Endothelial cell of umbilical vein (primary cell): ENCODE measurements at regions not wholly inside any gene's neighbourhood (a gene's known extent, or its start where the extent isn't known, plus 50 kb on each side); places are given as distances from the start of the nearest gene placed in this dataset.

ENCODE experiments used
- BruUV-seq: library from RNA; stranded (reverse); fragments of 400-500 nt; replicated peaks from 2 replicates; lab custom pipeline; 2021; lab: Mats Ljungman, UMichigan
- CTCF ChIA-PET: fragments of 300-600, 350-600 bp; sonication (Branson Sonifier 250); formaldehyde crosslinking; loops from one replicate; lab custom pipeline; 2021; ENCODE audit warnings: antibody characterized with exemption, inconsistent platforms; lab: Charles Lee
- POLR2A ChIA-PET: fragments of 300-600, 350-600 bp; sonication (Branson Sonifier 250); formaldehyde crosslinking; loops from one replicate; lab custom pipeline; 2021; ENCODE audit warnings: antibody characterized with exemption, inconsistent platforms; lab: Charles Lee
- DNase-seq: peaks from one replicate; pipeline ENCODE4 v3.0.0-alpha.2; 2011; ENCODE audit warnings: low read depth, low spot score
- FAIRE-seq: peaks from 2 replicates; lab custom pipeline; 2011; peaks lifted over from hg19 to GRCh38; lab: Jason Lieb, UNC
- H2AFZ ChIP-seq: 2 replicates; pipeline ENCODE4 v1.6.0; 2012; ENCODE audit warnings: low read depth, low read length, control low read depth, inconsistent platforms
- H3K27ac ChIP-seq: 2 replicates; pipeline ENCODE4 v1.5.1; 2011; ENCODE audit warnings: low read depth, mild to moderate bottlenecking, control low read depth, low read length, moderate library complexity; ENCODE audit not compliant: insufficient read depth
- H3K27me3 ChIP-seq, 2 experiments: 2 replicates each; pipeline versions ENCODE4 v1.6.0 to v1.6.1; 2011; ENCODE audit warnings: low read length in 2 of 2, mixed read lengths in 1 of 2; ENCODE audit not compliant: control insufficient read depth in 2 of 2, insufficient read depth in 2 of 2
- H3K36me3 ChIP-seq, 2 experiments: 2 replicates in 1 of 2; 3 replicates in 1 of 2; pipeline ENCODE4 v1.5.1; 2011; ENCODE audit warnings: low read length in 2 of 2, mild to moderate bottlenecking in 1 of 2, moderate library complexity in 1 of 2; ENCODE audit not compliant: control insufficient read depth in 2 of 2, insufficient read depth in 2 of 2; ENCODE audit errors: extremely low read depth in 1 of 2
- H3K4me1 ChIP-seq: 3 replicates; pipeline ENCODE4 v1.5.1; 2011; ENCODE audit warnings: mild to moderate bottlenecking, low read length; ENCODE audit not compliant: control insufficient read depth, insufficient read depth; ENCODE audit errors: extremely low read depth
- H3K4me2 ChIP-seq: 2 replicates; pipeline ENCODE4 v1.6.1; 2011; ENCODE audit warnings: low read length, control low read depth, mixed read lengths; ENCODE audit not compliant: insufficient read depth
- H3K4me3 ChIP-seq, 3 experiments: fragments of 200-600 bp in 1 of 3; sonication (generic), shearing (Covaris generic) in 1 of 3; replicated peaks in 1 of 3; 2 replicates each; pipeline ENCODE4 v1.5.1; 2011 to 2016; ENCODE audit warnings: control low read depth in 3 of 3, low read length in 3 of 3, mild to moderate bottlenecking in 2 of 3, inconsistent platforms in 1 of 3, low read depth in 1 of 3, moderate library complexity in 1 of 3; ENCODE audit not compliant: insufficient read depth in 1 of 3
- H3K79me2 ChIP-seq: 2 replicates; pipeline ENCODE4 v1.6.0; 2012; ENCODE audit warnings: low read length, inconsistent platforms; ENCODE audit not compliant: control insufficient read depth, insufficient read depth
- H3K9ac ChIP-seq: replicated peaks from 2 replicates; pipeline ENCODE3; 2011; ENCODE audit warnings: low read length, control low read depth; ENCODE audit not compliant: insufficient read depth; ENCODE audit errors: extremely low read depth
- H3K9me1 ChIP-seq: replicated peaks from 3 replicates; pipeline ENCODE4 v1.6.0; 2011; ENCODE audit warnings: mild to moderate bottlenecking, low read length; ENCODE audit not compliant: control insufficient read depth, insufficient read depth; ENCODE audit errors: extremely low read depth
- H3K9me3 ChIP-seq: replicated peaks from 2 replicates; pipeline ENCODE4 v1.5.1; 2012; ENCODE audit warnings: low read length, inconsistent platforms; ENCODE audit not compliant: control insufficient read depth, insufficient read depth
- H4K20me1 ChIP-seq: replicated peaks from 2 replicates; pipeline ENCODE3; 2011; ENCODE audit warnings: mild to moderate bottlenecking, low read length; ENCODE audit not compliant: control insufficient read depth, insufficient read depth; ENCODE audit errors: extremely low read depth
- EZH2 ChIP-seq: IDR thresholded peaks from 2 replicates; pipeline ENCODE4 v1.6.1; 2012; ENCODE audit warnings: borderline replicate concordance, low read depth, mild to moderate bottlenecking, moderate library complexity, low read length, inconsistent platforms; ENCODE audit not compliant: severe bottlenecking
- FOS ChIP-seq: IDR thresholded peaks from 2 replicates; pipeline ENCODE4 v1.6.1; 2011; ENCODE audit warnings: mild to moderate bottlenecking, low read length, moderate library complexity, borderline replicate concordance; ENCODE audit not compliant: insufficient read depth
- GATA2 ChIP-seq: IDR thresholded peaks from 2 replicates; pipeline ENCODE4 v1.7.0; 2011; ENCODE audit warnings: low read depth, mild to moderate bottlenecking, moderate library complexity, mixed read lengths, low read length; ENCODE audit not compliant: insufficient read length, insufficient read depth
- JUN ChIP-seq: IDR thresholded peaks from 2 replicates; pipeline ENCODE4 v1.6.1; 2011; ENCODE audit warnings: borderline replicate concordance, low read depth; ENCODE audit not compliant: insufficient read length, insufficient read depth
- MYC ChIP-seq: IDR thresholded peaks from one replicate; pipeline ENCODE4 v1.6.1; 2011; ENCODE audit warnings: mild to moderate bottlenecking, low read depth, low read length
- POLR2A ChIP-seq: IDR thresholded peaks from 2 replicates; pipeline ENCODE4 v1.6.1; 2012; ENCODE audit warnings: low read depth, mild to moderate bottlenecking, control low read depth, low read length
- POLR2AphosphoS5 ChIP-seq: IDR thresholded peaks from 2 replicates; pipeline ENCODE4 v1.6.1; 2012; ENCODE audit warnings: low read depth, mild to moderate bottlenecking, control low read depth, low read length, moderate library complexity; ENCODE audit not compliant: insufficient read depth
- dilution Hi-C: fragments of 300-500 bp; cut with MboI; formaldehyde crosslinking; loops from one replicate; pipeline ENCODE4 v1.15.0; 2019; ENCODE audit warnings: low sequenced_read_pairs; ENCODE audit not compliant: extremely low pct_ligation_motif_present
- intact Hi-C: fragments of 100-400 bp; cut with micrococcal nuclease; formaldehyde crosslinking; loops from one replicate; pipeline ENCODE4 v1.10.0; 2022
- TF ChIP-seq, protein P1 (sequence below): IDR thresholded peaks from 2 replicates; pipeline ENCODE4 v1.6.1; 2011; ENCODE audit not compliant: insufficient read depth, insufficient read length
- TF ChIP-seq, protein P2 (sequence below), 2 donors: IDR thresholded peaks; 1 replicate in 1 of 2; 2 replicates in 1 of 2; pipeline ENCODE4 v1.5.1; 2011; ENCODE audit warnings: low read length in 2 of 2, mild to moderate bottlenecking in 2 of 2, moderate library complexity in 2 of 2, control low read depth in 1 of 2, inconsistent platforms in 1 of 2, low read depth in 1 of 2; ENCODE audit not compliant: insufficient read depth in 1 of 2; ENCODE audit errors: extremely low read depth in 1 of 2

DNA sequence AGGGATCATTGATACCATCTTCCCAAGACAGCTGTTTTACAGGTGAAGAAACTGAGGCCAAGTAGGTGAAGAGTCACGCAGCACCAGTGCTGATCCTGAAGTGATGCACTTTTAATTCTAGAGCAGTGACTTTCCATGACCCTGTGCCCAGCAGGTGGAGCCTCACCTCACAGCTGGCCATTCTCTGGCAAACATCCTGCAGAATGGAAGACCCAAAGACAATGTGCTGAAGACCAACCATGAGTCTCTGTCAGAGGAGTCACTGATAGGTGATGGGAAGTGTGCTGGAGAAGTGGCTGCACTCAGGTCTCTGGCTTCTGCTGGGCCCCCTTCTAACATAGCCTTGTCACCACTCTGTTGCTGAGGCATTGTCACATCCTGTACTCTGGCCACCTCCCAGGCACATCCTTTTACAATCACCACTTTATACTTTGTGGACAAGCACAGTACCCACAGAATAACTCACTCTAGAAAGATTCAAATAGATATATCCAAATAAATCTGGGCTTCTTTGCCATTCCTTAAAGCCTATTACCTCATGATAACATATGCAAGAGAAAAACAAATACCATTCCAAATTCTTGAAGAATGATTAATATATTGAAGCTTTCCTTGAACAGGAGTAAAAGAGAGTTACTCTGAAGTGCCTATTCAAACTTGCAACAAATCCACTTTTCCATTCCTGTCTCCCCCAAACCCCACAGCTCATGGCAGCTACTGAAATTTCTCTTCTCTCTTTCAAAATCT is 64.1 kb upstream of the SCOC start:
- no peaks in the 10 kb centered on the region for H4K20me1 ChIP-seq
- H3K27me3 ChIP-seq: peaks cover 18 to 38% of the 10 kb centered on the region in 2 experiments
- TF ChIP-seq EZH2 (no peak), GATA2 (no peak)
- H3K27ac ChIP-seq: no peak overlapping the region
- no peak overlapping the region for H3K4me3 ChIP-seq
- H3K79me2 ChIP-seq: no peaks in the 10 kb centered on the region
- H2AFZ ChIP-seq: no peak overlapping the region
- CTCF ChIA-PET: interaction anchor here (1.4 to 3.0 kb wide), 3 partner anchors 17 to 51 kb away, joined by 3 to 9 read pairs (median 6); no protein-coding TSS in a partner anchor
- H3K4me1 ChIP-seq: no peaks in the 10 kb centered on the region
- no peaks in the 10 kb centered on the region for H3K36me3 ChIP-seq
- FAIRE-seq: no peak
- POLR2A ChIA-PET: no interaction called here
- H3K9me1 ChIP-seq: no peaks in the 10 kb centered on the region
- no peak overlapping the region for H3K4me2 ChIP-seq
- intact Hi-C loops: no loop called here
- H3K9me3 ChIP-seq: no peaks in the 10 kb centered on the region
- no peak for DNase-seq
- no peak overlapping the region for H3K9ac ChIP-seq
- no TSS peak for BruUV-seq
- dilution Hi-C loops: no loop called here

DNA sequence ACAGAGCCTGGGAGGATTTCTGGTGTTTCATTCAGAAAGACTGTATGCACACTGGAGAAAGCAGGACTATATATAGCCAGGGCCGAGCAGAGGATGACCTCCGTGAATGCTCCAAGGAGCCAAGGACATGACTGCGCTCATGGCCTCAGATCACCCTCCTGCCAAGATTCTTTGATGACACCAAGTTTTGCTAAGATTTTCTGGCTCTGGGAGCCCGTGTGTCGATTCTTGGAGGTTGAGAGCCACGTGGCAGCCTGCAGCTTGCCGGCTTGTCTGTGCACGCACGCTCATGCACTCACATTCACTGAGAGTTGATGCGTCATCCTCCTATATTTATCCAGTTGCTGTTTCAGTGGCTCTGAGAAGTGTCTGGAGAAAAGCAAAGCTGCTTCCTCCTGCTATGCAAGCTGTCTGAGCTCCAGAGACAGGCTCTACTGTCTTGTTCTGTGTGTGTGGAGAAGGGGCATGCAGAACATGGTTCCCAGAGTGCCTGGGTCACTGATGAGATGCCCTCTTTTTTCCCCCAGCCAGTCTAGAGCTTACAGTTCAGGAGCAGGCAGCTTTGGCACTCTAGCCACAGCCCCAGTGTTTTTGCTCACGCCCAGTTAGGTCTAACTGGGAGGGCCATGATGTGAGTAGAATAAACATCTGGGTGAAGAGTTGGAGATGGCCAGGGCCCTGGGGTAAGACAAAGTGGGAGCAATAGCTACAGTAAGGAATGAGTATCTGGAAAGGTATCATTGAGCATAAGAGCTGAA is 64.9 kb upstream of the SCOC start:
- POLR2A ChIA-PET: no interaction called here
- H3K27ac ChIP-seq: no peak overlapping the region
- H3K9ac ChIP-seq: no peak overlapping the region
- peaks cover 24 to 39% of the 10 kb centered on the region in 2 experiments for H3K27me3 ChIP-seq
- no peaks in the 10 kb centered on the region for H3K4me1 ChIP-seq
- no peak for TF ChIP-seq JUN
- TF ChIP-seq POLR2AphosphoS5: no peak
- no peak for TF ChIP-seq GATA2
- TF ChIP-seq FOS: no peak
- TF ChIP-seq EZH2: no peak
- TF ChIP-seq, protein P1, sequence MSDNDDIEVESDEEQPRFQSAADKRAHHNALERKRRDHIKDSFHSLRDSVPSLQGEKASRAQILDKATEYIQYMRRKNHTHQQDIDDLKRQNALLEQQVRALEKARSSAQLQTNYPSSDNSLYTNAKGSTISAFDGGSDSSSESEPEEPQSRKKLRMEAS: no peak
- TF ChIP-seq MYC: no peak
- TF ChIP-seq POLR2A: no peak
- TF ChIP-seq, protein P2, sequence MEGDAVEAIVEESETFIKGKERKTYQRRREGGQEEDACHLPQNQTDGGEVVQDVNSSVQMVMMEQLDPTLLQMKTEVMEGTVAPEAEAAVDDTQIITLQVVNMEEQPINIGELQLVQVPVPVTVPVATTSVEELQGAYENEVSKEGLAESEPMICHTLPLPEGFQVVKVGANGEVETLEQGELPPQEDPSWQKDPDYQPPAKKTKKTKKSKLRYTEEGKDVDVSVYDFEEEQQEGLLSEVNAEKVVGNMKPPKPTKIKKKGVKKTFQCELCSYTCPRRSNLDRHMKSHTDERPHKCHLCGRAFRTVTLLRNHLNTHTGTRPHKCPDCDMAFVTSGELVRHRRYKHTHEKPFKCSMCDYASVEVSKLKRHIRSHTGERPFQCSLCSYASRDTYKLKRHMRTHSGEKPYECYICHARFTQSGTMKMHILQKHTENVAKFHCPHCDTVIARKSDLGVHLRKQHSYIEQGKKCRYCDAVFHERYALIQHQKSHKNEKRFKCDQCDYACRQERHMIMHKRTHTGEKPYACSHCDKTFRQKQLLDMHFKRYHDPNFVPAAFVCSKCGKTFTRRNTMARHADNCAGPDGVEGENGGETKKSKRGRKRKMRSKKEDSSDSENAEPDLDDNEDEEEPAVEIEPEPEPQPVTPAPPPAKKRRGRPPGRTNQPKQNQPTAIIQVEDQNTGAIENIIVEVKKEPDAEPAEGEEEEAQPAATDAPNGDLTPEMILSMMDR (IDR thresholded peaks at IDR 0.05; ENCODE audit: extremely low read depth in 1 of 2, insufficient read depth in 1 of 2, low read depth in 1 of 2, low read length in 2 of 2): no peak
- no peak for FAIRE-seq
- intact Hi-C loops (no loop called here), dilution Hi-C loops (no loop called here)
- H3K9me1 ChIP-seq: no peaks in the 10 kb centered on the region
- H3K4me3 ChIP-seq: no peak overlapping the region
- no TSS peak for BruUV-seq
- H3K9me3 ChIP-seq: no peaks in the 10 kb centered on the region
- no peaks in the 10 kb centered on the region for H4K20me1 ChIP-seq
- no peaks in the 10 kb centered on the region for H3K36me3 ChIP-seq
- CTCF ChIA-PET: interaction anchor here (1.3 to 3.0 kb wide), 4 partner anchors 10 to 52 kb away, joined by 3 to 9 read pairs (median 4); no protein-coding TSS in a partner anchor
- no peaks in the 10 kb centered on the region for H3K79me2 ChIP-seq
- no peak overlapping the region for H3K4me2 ChIP-seq
- no peak overlapping the region for H2AFZ ChIP-seq
- no peak for DNase-seq
